Ishikawa (cell line): ENCODE measurements at regions not wholly inside any gene's neighbourhood (a gene's known extent, or its start where the extent isn't known, plus 50 kb on each side); places are given as distances from the start of the nearest gene placed in this dataset.

Experiments
- CEBPB ChIP-seq: IDR thresholded peaks from 2 replicates; pipeline ENCODE4 v1.6.1; 2012
- CREB1 ChIP-seq: IDR thresholded peaks from 2 replicates; pipeline ENCODE4 v1.6.1; 2012; ENCODE audit warnings: low read depth
- EGR1 ChIP-seq: IDR thresholded peaks from 2 replicates; pipeline ENCODE4 v1.6.1; 2012
- EP300 ChIP-seq: IDR thresholded peaks from 2 replicates; pipeline ENCODE4 v1.6.1; 2012; ENCODE audit warnings: borderline replicate concordance
- FOXM1 ChIP-seq: IDR thresholded peaks from 2 replicates; pipeline ENCODE4 v1.6.1; 2012; ENCODE audit warnings: low read depth, borderline replicate concordance
- MAX ChIP-seq: IDR thresholded peaks from 2 replicates; pipeline ENCODE4 v1.6.1; 2012
- NFIC ChIP-seq: IDR thresholded peaks from 2 replicates; pipeline ENCODE4 v1.6.1; 2012
- RAD21 ChIP-seq: IDR thresholded peaks from 2 replicates; pipeline ENCODE4 v1.6.1; 2012; ENCODE audit warnings: low read depth
- REST ChIP-seq: IDR thresholded peaks from 2 replicates; pipeline ENCODE4 v1.6.1; 2012; ENCODE audit warnings: low read depth, mild to moderate bottlenecking
- TAF1 ChIP-seq: IDR thresholded peaks from 2 replicates; pipeline ENCODE4 v1.6.1; 2012; ENCODE audit warnings: low read depth, mild to moderate bottlenecking
- TCF12 ChIP-seq: IDR thresholded peaks from 2 replicates; pipeline ENCODE4 v1.6.1; 2012; ENCODE audit warnings: low read depth
- TEAD4 ChIP-seq: IDR thresholded peaks from 2 replicates; pipeline ENCODE4 v1.6.1; 2012
- USF1 ChIP-seq: IDR thresholded peaks from 2 replicates; pipeline ENCODE4 v1.6.1; 2012
- YY1 ChIP-seq: IDR thresholded peaks from 2 replicates; pipeline ENCODE4 v1.6.1; 2012; ENCODE audit warnings: low read depth
- ZBTB7A ChIP-seq: IDR thresholded peaks from 2 replicates; pipeline ENCODE4 v1.6.1; 2012; ENCODE audit warnings: low read depth

GRCh38 chr12:68469113-68469512 lies 137.0 kb upstream of the MDM1 start:
- TF ChIP-seq ZBTB7A (no peak), EGR1 (no peak), CEBPB (no peak), TEAD4 (no peak), FOXM1 (no peak), REST (no peak)

GRCh38 chr12:68470664-68471328 lies 138.6 kb upstream of the MDM1 start:
- TF ChIP-seq USF1 (no peak), NFIC (no peak), TAF1 (no peak), FOXM1 (no peak), ZBTB7A (no peak), TEAD4 (no peak), MAX (no peak)

- TF ChIP-seq YY1 (no peak), TCF12 (no peak), TAF1 (no peak), RAD21 (no peak), FOXM1 (no peak), EP300 (no peak), NFIC (no peak)
These were observed 136.1 kb upstream of the RAP1B start for GRCh38 chr12:68474467-68475204.

- TF ChIP-seq RAD21 (no peak), REST (no peak), ZBTB7A (no peak), CEBPB (no peak), TCF12 (no peak), TAF1 (no peak), EGR1 (no peak), TEAD4 (no peak), NFIC (no peak), CREB1 (no peak), MAX (no peak), FOXM1 (no peak), EP300 (no peak), YY1 (no peak), USF1 (no peak)
These were observed 133.9 kb upstream of the RAP1B start for GRCh38 chr12:68476794-68477193.

- no peak for TF ChIP-seq FOXM1
- no peak for TF ChIP-seq REST
- no peak for TF ChIP-seq ZBTB7A
- no peak for TF ChIP-seq CREB1
- no peak for TF ChIP-seq MAX
- no peak for TF ChIP-seq USF1
- TF ChIP-seq CEBPB, result no peak
- TF ChIP-seq NFIC, result no peak
- no peak for TF ChIP-seq TAF1
- no peak for TF ChIP-seq YY1
- TF ChIP-seq EGR1, result no peak
- TF ChIP-seq TCF12, result no peak
- TF ChIP-seq EP300, result no peak
- no peak for TF ChIP-seq RAD21
These were observed 133.4 kb upstream of the RAP1B start for GRCh38 chr12:68477261-68477772.
